ENCODE measurements at regions not wholly inside any gene's neighbourhood (a gene's known extent, or its start where the extent isn't known, plus 50 kb on each side); places are given as distances from the start of the nearest gene placed in this dataset.
"Not testable (repeated sequence)": the region's sequence is repeated elsewhere in the genome, so short reads cannot be mapped to it uniquely, and the experiment has no call there.

DNA sequence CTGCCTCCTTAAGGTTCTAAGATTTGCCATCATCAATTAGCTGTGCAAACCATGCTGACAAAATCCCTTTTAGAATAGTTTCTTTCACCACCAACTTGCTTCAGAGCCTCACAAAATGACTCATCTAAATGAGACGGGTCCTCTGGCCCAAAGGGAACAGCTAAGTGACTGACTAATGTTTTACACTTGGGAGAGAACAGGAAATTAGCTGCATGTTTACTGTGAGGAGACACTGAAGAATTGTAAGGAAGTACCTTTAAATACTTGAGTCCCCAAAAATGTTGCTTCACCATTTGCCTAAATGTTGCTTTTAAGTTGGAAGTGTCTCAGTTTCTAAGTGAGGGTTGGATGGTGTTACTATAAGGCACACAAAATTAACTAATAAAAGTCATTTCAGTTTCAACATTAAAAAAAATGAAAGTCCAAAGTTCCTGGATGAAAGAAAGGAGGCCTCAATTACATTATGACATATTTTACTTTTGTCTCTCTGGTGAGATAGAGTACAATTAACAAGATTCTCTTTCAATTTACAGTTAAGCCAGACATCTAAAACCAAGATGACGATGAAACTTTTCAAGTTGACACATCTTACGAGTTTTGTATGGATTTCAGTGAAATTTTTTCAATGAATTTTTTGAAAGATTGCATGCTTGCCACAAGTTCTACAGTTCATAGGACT, 229.1 kb upstream of the FN1 start:
- no peak for DNase-seq (ENCODE audit: low read depth, low spot score)

DNA sequence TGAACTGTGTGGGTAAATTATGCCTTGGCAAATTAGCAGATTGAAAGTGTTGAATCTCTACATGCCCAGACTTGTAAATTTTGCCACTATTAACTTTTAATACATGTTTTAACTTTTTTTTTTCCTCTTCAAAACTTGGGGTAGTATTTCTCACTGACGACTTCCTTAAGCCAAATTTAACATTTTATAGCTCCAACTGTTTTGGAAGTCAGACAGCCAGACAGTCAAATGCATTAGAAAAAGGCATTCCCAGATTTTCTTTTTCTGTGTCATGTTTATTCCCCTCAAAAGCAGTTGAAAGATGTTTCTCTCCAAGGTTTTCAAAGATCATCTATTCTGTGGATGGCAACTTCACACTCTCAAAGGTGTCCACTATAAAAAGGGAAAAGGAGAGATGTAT, 226.8 kb upstream of the FN1 start:
- no peak for DNase-seq (ENCODE audit: low read depth, low spot score)

DNA sequence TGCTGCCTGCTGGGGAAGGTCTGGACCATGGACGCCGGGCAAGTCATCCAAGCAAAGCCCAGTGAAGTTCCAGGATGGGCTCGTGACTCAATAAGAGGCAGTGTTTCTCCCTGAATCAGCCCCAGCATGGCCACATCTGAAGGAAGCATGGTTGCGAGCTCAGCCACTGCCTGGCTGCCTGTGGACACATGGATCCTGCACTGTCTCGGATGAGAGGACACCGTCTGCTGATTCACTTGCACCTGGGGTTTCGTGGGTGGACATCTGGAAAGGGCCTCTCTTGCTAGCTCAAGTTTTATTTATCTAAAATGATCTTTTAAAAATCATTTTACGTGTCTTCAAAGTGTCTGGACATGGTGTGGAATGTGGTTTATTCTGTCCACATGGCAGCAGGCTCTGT, 224.8 kb upstream of the FN1 start:
- DNase-seq (ENCODE audit: low read depth, low spot score): no peak

DNA sequence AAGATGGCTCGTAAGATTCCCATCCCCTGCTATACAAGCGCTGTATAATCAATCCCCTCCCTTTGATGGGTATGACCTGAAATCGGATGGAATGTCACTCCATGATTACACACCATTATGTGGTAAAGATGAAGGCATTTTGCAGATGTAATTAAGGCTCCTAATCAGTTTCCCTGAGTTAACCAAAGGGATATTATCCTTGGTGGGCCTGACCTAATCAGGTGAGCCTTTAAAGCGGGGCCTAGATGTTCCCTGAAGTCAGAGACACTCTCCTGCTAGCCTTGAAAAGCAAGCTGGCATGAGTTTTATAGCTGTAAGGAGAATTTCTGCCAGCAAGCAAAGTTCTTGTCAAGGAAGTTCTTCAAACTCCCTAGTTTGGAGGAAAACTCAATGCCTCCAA, 223.8 kb upstream of the FN1 start:
- DNase-seq (ENCODE audit: low read depth, low spot score): no peak

DNA sequence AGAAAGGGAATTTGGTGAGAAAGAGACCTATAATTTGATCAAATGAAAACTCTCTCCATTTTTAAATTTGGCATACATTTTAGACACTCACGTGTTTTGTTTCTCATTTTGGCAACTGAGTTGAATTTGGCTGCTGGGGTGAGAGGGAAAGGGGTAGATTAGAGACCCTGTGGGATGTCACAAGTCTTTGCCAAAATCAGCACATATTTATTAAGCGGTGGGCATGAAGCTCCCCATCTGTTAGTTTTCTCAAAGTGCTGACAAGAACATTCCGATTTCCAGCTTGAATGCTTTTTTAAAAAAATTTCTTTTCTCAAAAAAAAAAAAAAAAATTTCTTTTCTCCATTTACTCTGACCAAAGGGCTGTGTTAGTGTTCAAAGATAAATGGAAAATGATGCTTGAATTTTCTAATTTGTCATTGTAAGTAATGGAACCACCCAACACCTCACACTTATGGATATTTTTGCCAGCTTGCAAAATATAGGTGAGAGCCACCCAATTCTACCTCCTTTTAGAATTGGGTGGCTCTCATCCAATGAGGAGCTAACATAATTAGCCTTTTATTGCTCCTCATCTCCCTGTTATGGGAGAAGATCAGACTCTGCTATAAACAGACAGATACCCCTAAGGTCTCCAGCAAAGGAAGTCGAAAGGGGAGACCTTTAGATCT, 222.9 kb upstream of the FN1 start:
- no peak for DNase-seq (ENCODE audit: low read depth, low spot score)

DNA sequence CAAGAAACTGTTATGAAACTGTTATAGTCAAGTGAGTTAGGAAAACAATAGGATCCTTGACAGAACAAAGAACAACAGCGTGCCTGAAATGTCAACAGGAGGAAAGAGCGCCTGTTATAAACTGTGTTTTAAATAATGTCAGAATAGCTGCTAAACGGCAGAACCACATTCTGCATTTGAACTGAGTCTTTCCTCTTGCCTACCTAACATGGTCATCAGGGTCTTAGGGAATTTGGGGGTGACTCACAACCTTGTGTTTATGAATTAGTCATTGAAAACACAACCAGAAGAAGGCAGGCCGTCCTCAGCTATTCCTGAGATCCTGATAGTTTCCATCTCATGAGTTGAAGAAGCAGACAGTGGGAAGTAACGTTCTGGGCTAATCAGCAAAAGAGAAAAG, 222.0 kb upstream of the FN1 start:
- DNase-seq (ENCODE audit: low read depth, low spot score): peak; percentile 79

DNA sequence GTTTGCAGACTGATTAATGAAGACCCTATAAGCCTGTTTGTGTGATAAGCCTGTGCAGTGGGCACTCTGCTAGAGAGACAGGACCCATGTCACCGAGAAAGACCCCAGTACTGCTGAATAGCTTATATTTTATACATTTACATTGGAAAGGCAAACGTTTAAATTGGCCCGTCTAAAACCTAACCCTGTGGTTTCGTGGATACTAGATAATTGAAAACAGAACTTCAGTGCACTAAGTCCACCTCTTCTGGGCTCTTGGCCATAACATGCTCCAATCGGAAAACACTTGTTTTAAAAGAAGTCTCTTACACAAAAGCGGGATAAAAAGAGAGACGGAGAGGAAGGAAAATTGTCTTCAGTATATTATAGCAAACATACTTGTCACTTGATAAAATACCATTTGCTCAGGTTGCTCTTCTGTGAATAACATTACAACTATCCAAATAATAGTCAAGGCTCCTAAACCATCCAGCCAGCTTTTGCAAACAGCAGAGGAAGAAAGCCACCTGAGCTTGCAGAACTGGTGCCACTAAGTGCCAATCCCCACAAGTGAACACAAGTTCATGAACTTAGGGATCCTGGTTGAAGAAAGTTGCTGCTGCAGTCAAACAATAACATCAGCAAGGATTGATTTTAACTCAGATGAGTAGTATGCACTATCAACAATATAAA, 218.4 kb upstream of the FN1 start:
- no peak for DNase-seq (ENCODE audit: low read depth, low spot score)

DNA sequence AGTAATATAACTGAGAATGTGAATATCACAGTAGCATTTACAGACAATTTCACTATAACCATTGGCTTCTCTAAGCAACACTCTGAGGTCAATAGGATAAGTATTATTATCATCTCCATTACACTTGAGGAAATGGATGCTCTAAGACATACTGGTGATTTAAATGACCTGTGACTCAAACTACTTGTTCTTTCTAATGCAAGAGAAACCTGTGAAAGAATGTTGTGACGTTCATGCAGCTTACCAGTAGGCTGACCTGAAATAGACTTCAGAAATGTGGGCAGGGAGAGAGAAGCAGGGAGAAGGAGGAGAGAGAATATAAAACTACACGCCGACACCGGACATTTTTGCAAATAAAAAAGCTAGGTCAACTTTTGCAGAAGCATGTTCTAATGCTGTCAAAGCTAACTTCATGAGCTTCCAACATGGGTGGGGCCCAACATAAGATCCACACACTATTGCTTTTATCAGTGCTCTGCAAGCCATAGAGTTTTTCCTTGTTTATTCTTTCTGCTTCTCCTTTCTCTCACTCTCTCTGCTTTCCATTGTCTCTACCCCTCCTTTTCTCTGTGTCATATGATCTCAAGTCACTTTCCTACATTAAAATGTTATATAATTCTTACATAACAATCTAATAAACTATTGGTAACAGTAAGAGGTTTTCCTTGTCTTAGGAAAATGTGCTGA, 217.6 kb upstream of the FN1 start:
- DNase-seq (ENCODE audit: low read depth, low spot score): no peak

DNA sequence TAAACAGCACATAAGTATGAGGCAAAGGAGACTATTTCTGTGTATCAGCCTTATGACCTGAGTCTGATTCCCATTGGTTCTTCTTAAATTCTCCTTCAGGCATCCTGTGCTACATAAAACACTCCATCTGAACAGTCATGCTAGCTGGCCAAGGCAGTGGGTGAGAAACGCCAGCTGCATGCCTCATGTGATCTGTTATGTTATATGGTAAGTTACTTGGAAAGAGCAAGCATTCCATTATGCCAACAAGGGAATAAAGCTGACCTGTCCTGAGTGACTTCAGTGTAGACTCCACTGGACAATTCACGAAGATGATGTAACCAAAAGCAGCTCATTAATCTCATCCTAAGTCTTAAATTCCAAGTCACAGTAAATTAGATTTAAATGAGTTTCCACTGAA, 216.5 kb upstream of the FN1 start:
- DNase-seq (ENCODE audit: low read depth, low spot score): no peak

DNA sequence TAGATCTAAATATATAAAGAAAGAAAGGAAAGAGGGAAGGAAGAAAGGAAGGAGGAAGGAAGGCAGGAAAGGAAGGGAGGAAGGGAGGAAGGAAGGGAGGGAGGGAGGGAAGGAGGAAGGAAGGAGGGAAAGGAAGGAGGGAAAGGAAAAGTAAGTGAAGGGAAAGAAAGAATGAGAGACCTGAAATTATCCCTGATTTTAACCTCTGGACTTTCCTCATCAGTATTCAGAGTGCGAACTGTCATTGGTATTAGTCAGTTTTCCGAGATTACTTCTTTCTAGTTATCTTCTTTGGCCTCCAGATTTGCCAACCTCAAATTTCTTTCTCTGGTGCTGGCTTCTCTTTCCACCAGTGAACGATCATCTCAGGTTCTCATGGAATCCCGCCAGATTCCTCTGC, 215.5 kb upstream of the FN1 start:
- DNase-seq (ENCODE audit: low read depth, low spot score): no peak

DNA sequence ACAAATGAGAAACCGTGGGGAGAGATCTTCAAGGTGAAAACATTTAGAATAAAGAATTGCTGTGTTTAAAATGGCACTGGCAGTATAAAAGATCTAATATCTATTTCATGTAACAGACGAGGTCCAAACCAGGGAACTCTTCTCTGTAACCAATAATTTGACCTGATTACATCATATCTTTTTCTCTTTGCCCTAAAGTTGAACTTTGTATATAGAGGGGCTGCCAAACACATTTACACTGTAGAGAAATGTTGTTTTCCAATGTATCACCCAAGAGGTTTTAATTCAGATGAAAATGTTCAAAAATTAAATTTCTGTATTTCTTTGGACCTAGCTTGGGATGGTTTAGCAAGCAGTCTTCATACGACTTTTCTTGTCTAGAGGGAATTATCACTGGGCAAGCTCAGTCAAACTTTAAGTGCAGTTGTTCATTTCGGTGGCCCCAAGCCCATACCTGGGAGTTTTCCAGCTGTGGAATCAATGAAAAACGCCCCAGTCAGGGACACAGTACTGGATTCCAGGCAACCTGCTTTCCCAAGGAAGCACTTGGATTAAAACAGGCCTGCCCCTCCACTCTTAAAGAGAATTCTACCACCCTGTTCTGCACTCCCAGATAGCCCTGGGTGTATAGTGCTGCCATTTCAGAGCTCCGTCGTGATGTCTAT, 208.5 kb upstream of the FN1 start:
- DNase-seq (ENCODE audit: low read depth, low spot score): no peak

DNA sequence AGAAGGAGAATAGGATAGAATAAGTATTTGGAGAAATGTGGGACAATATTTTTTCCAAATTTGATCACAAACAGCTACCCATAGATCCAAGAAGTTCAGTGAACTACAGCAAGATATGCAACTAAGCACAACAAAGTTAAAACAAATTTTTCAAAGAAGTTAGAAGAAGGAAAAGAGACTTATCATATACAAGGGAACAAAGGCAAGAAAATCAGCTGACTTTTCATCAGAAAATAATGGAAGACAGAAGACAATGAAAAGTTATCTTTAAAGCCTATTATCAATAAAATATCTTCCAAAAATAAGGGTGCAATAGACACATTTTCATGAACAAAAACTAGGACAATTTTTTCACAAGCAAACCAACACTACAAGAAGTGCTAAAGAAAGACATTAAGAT, 202.8 kb upstream of the FN1 start:
- no peak for DNase-seq (ENCODE audit: low read depth, low spot score)

DNA sequence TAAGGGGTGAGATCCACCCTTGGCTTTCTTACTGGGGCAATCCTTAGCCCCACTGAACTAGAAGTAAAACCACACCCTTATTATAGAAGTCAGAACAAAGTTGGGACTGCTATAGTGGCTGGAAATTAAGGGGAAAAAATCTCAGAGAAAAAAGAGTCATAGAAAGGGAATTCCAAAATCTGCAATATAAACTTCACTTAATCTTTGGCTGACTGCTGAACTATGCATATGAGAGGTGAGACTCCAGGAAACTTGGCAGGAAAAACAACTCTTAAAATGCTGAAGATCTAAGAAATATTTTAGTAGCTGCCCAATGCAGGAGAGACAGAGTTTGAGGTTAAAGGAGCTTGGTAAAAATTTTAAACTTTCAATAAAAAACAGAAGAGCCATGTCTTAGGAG, 201.8 kb upstream of the FN1 start:
- DNase-seq (ENCODE audit: low read depth, low spot score): no peak

DNA sequence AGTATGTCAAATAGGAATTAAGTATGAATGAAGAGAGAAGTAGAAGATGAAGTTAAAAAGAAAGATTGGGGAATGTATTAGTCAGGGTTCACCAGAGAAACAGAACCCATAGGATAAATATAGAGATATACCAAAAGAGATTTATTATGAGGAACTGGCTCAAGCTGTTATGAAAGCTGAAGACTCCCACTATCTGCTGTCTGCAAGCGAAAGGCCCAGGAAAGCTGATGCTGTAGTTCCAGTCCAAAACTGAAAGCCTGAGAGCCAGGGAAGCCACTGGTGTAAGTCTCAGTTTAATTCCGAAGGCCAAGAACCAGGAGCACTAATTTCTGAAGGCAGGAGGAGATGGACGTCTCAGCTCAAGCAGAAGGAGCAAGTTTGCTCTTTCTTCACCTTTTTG, 200.9 kb upstream of the FN1 start:
- no peak for DNase-seq (ENCODE audit: low read depth, low spot score)

DNA sequence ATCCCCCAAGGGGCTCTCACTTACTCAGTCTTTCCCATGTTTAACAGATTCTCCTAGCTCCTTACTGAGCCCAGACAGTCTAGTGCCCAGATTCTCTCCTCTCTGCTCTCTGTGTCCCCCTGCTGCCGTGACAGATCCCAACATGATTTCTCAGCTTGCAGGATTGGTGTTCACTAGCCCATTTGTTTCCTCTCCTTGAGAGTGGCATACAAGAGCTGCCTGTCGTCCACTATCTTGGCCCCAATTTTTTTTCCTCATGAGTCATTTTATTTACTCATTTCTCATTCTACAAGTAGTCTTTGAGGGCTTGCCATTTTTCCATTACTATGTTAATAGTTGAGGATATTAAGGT, 199.9 kb upstream of the FN1 start:
- DNase-seq (ENCODE audit: low read depth, low spot score): no peak

DNA sequence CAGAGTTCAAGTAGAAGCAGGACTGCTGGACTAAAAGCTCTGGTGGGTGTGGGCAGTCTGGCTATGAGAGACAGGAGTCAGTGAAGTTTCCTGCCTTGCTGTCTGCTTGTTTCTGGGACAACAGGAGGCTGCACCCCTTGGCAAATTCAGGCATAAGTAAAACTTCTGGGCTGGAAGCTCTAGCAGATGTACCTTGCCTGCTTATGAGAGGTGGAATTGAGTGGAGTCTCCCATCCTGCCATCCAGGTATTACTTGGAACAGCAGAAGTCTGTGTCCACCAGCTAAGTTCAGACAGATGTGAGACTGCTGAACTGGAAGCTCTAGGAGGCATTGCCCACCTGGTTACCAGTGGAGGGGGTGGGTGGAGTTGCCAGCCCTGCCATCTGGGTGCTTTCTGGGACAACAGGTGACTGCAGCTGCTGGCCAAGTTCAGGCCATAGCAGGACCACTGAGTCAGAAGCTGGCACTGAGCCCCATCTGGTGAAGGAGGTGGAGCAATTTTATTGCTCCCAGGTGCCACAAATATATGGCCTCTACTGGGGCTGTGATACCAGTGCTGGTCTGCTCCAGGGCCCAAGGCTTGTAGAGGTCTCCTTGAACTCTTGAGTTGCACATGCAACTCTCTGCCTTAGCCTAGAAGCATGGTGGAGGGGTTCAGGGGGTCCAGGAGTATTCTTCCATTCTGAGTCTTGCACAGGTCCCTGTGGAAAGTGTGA, 199.4 kb upstream of the FN1 start:
- DNase-seq (ENCODE audit: low read depth, low spot score): no peak

DNA sequence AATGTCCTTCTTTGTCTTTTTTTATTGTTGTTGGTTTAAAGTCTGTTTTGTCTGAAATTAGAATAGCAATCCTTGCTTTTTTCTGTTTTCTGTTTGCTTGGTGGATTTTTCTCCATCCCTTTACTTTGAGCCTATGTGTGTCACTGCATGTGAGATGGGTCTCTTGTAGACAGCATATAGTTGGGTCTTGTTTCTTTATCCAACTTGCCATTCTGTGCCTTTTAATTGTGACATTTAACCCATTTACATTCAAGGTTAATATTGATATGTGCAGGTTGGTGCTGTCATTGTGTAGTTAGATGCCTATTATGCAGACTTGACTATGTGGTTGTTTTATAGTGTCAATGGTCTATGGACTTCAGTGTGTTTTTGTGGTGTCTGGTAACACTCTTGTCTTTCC, 197.5 kb upstream of the FN1 start:
- no peak for DNase-seq (ENCODE audit: low read depth, low spot score)

DNA sequence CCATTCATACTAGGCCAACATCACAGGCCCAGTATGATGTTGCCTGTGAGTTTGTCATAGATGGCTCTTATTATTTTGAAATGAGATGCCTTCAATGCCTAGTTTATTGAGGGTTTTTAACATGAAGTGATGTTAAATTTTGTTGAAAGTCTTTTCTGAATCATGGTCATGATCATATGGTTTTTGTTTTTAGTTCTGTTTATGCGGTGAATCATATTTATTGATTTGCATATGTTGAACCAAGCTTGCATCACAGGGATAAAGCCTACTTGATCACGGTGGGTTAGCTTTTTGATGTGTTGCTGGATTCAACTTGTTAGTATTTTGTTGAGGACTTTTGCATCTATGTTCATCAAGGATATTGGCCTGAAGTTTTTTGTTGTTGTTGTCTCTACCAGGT, 195.8 kb upstream of the FN1 start:
- DNase-seq (ENCODE audit: low read depth, low spot score): no peak

DNA sequence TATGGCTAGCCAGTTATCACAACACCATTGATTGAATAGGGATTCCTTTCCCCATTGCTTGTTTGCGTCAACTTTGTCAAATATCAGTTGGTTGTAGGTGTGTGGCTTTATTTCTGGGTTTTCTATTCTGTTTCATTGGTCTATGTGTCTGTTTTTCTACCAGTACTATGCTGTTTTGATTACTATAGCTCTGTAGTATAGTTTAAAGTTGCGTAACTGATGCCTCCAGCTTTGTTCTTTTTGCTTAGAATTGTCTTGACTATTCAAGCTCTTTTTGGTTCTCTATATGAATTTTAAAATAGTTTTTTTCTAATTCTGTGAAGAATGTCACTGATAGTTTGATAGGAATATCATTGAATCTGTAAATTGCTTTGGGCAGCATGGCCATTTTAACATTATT, 194.9 kb upstream of the FN1 start:
- DNase-seq (ENCODE audit: low read depth, low spot score): not testable (repeated sequence)

DNA sequence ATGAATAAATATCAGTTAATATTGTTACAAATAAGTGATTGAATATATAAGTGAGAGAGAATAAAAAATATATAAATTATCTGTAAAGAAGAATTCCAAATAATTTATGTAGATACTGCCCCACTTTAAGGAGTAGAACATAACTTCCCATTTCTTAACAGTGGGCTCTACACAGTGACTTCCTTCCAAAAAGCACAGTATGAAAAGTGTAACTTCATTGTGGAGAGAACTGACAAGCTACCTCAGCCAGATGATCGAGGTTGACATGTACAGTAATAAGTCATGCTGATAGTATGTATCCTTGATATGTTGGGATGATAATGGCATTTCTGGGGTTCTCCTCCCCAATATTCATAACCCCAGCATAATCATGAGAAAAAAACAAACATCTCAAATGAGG, 191.9 kb upstream of the FN1 start:
- DNase-seq (ENCODE audit: low read depth, low spot score): no peak

DNA sequence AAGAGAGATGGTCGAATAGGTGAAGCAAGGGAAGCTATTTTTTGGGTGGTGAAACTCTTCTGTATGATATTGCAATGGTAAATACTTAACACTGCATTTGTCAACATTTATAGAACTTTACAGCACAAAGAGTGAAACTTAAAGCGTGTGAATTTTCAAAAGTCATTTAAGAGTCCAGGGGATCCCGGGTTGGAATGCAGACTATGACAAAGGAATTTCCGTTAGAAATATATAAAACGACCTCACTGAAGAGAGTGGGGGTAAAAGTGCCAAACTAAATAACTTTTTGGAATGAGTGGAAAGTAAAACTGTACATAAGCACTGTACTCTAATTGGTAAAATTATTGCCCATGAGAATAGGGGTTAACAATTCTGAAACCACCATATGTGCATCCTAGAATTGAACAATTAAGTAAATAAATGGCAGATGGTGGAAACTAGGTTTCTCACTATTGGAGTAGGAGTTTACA, 191.0 kb upstream of the FN1 start:
- DNase-seq (ENCODE audit: low read depth, low spot score): no peak

All from smooth muscle cell of the brain vasculature (primary cell).